GM23338 (cell line): ENCODE measurements at regions not wholly inside any gene's neighbourhood (a gene's known extent, or its start where the extent isn't known, plus 50 kb on each side); places are given as distances from the start of the nearest gene placed in this dataset.

Experiments used
- ATAC-seq: fragments of 200-7000 bp; cut with Tn5 transposase; 3 replicates; pipeline ENCODE4 v1.9.1; 2020
- DNase-seq: peaks from one replicate; pipeline ENCODE4 v3.0.0-alpha.2; 2015; ENCODE audit warnings: low spot score
- H2AFZ ChIP-seq: fragments of 200-600 bp; sonication (generic); 2 replicates; pipeline ENCODE4 v1.8.0; 2016; ENCODE audit warnings: antibody characterized with exemption, mild to moderate bottlenecking, moderate library complexity
- H3F3A ChIP-seq: fragments of 200-600 bp; sonication (generic); replicated peaks from 2 replicates; pipeline ENCODE4 v1.8.0; 2017; ENCODE audit warnings: antibody characterized with exemption, mixed run types, low read depth
- H3K27ac ChIP-seq: fragments of 200-600 bp; sonication (generic); 2 replicates; pipeline ENCODE4 v1.6.1; 2016; ENCODE audit warnings: low read depth
- H3K27me3 ChIP-seq: fragments of 200-600 bp; sonication (generic); 2 replicates; pipeline ENCODE4 v1.8.0; 2016; ENCODE audit warnings: mild to moderate bottlenecking, mixed run types, moderate library complexity; ENCODE audit not compliant: insufficient read depth
- H3K36me3 ChIP-seq: fragments of 200-600 bp; sonication (generic); 2 replicates; pipeline ENCODE4 v1.8.0; 2016; ENCODE audit warnings: mild to moderate bottlenecking; ENCODE audit not compliant: insufficient read depth
- H3K4me1 ChIP-seq: fragments of 200-600 bp; sonication (generic); 2 replicates; pipeline ENCODE4 v1.8.0; 2016; ENCODE audit warnings: mild to moderate bottlenecking, moderate library complexity; ENCODE audit not compliant: insufficient read depth
- H3K4me2 ChIP-seq: fragments of 200-600 bp; sonication (generic); 2 replicates; pipeline ENCODE4 v1.7.1; 2017; ENCODE audit warnings: mixed run types
- H3K4me3 ChIP-seq: fragments of 200-600 bp; sonication (generic); 2 replicates; pipeline ENCODE4 v1.6.1; 2016; ENCODE audit warnings: mixed run types
- H3K79me2 ChIP-seq: fragments of 200-600 bp; sonication (generic); replicated peaks from 2 replicates; pipeline ENCODE4 v1.8.0; 2017; ENCODE audit warnings: mild to moderate bottlenecking; ENCODE audit not compliant: insufficient read depth
- H3K9me2 ChIP-seq: fragments of 200-600 bp; sonication (generic); 2 replicates; pipeline ENCODE4 v1.8.0; 2017; ENCODE audit not compliant: insufficient read depth
- H4K20me1 ChIP-seq: fragments of 200-600 bp; sonication (generic); replicated peaks from 2 replicates; pipeline ENCODE4 v1.8.0; 2017; ENCODE audit warnings: mild to moderate bottlenecking; ENCODE audit not compliant: insufficient read depth
- H3K27ac Mint-ChIP-seq: 2 replicates; pipeline ENCODE4 v1.8.0; 2020; ENCODE audit warnings: inconsistent platforms, mild to moderate bottlenecking, moderate library complexity, mixed read lengths
- H3K27me3 Mint-ChIP-seq: 3 replicates; pipeline ENCODE4 v1.8.0; 2022; ENCODE audit warnings: low read depth, mild to moderate bottlenecking, moderate library complexity, mixed read lengths, inconsistent platforms; ENCODE audit not compliant: insufficient read depth, poor library complexity
- H3K36me3 Mint-ChIP-seq: 3 replicates; pipeline ENCODE4 v1.8.0; 2021; ENCODE audit warnings: low read depth, mild to moderate bottlenecking, inconsistent platforms, moderate library complexity, mixed read lengths
- H3K4me1 Mint-ChIP-seq: 3 replicates; pipeline ENCODE4 v1.8.0; 2020; ENCODE audit warnings: mild to moderate bottlenecking, inconsistent platforms, mixed read lengths
- H3K4me3 Mint-ChIP-seq: 3 replicates; pipeline ENCODE4 v1.8.0; 2021; ENCODE audit warnings: moderate library complexity, mild to moderate bottlenecking, inconsistent platforms, mixed read lengths
- H3K9me3 Mint-ChIP-seq: 3 replicates; pipeline ENCODE4 v1.8.0; 2020; ENCODE audit warnings: moderate library complexity, mild to moderate bottlenecking, inconsistent platforms, mixed read lengths
- CREB1 ChIP-seq: fragments of 250-450 bp; sonication (Bioruptor Pico); IDR thresholded peaks from 2 replicates; pipeline ENCODE4 v1.5.0; 2020; ENCODE audit warnings: low read depth, mild to moderate bottlenecking, moderate library complexity
- EZH2 ChIP-seq: fragments of 200-600 bp; sonication (generic); IDR thresholded peaks from one replicate; pipeline ENCODE4 v1.8.0; 2017; ENCODE audit warnings: antibody characterized with exemption, mild to moderate bottlenecking, low read depth; ENCODE audit not compliant: unreplicated experiment
- EZH2phosphoT487 ChIP-seq: fragments of 200-600 bp; sonication (generic); IDR thresholded peaks from one replicate; pipeline ENCODE4 v1.8.1; 2018; ENCODE audit warnings: antibody characterized with exemption; ENCODE audit not compliant: unreplicated experiment
- JUNB ChIP-seq: IDR thresholded peaks from one replicate; pipeline ENCODE4 v1.6.1; 2016; ENCODE audit warnings: antibody characterized with exemption; ENCODE audit not compliant: unreplicated experiment
- NANOG ChIP-seq: IDR thresholded peaks from 2 replicates; pipeline ENCODE4 v1.6.1; 2016; ENCODE audit warnings: antibody characterized with exemption, borderline replicate concordance
- POLR2AphosphoS5 ChIP-seq: IDR thresholded peaks from 2 replicates; pipeline ENCODE4 v1.6.1; 2016; ENCODE audit warnings: antibody characterized with exemption, low read depth
- REST ChIP-seq: IDR thresholded peaks from one replicate; pipeline ENCODE4 v1.6.1; 2018; ENCODE audit warnings: antibody characterized with exemption; ENCODE audit not compliant: unreplicated experiment
- STAT1 ChIP-seq: IDR thresholded peaks from one replicate; pipeline ENCODE4 v1.6.1; 2016; ENCODE audit warnings: antibody characterized with exemption; ENCODE audit not compliant: unreplicated experiment
- ZNF114 ChIP-seq: fragments of 250-450 bp; sonication (Bioruptor Pico); IDR thresholded peaks from 2 replicates; pipeline ENCODE4 v1.5.0; 2020; ENCODE audit warnings: mild to moderate bottlenecking, moderate library complexity
- ZNF331 ChIP-seq: fragments of 250-450 bp; sonication (Bioruptor Pico); IDR thresholded peaks from 2 replicates; pipeline ENCODE4 v1.5.0; 2020; ENCODE audit warnings: low read depth, mild to moderate bottlenecking, moderate library complexity
- ZNF462 ChIP-seq: fragments of 250-450 bp; sonication (Bioruptor Pico); IDR thresholded peaks from 2 replicates; pipeline ENCODE4 v1.5.0; 2020; ENCODE audit warnings: mild to moderate bottlenecking, moderate library complexity
- TF ChIP-seq, protein P1 (sequence below), 2 experiments: fragments of 200-600 bp in 1 of 2; sonication (generic) in 1 of 2; conservative IDR thresholded peaks; 2 replicates each; pipeline versions ENCODE4 v1.5.1 to v1.6.1; 2016 to 2017; ENCODE audit warnings: antibody characterized with exemption in 2 of 2, low read depth in 2 of 2, mild to moderate bottlenecking in 2 of 2, moderate library complexity in 1 of 2

- H3K27ac Mint-ChIP-seq: no peak overlapping the region
Measured at GRCh38 chr2:136221026-136221425, 103.1 kb upstream of the CXCR4 start.

More at GRCh38 chr2:136221026-136221425, 103.1 kb upstream of the CXCR4 start:
- no peak overlapping the region for H3K4me2 ChIP-seq
- H3F3A ChIP-seq: no peaks in the 10 kb centered on the region
- H2AFZ ChIP-seq: no peak overlapping the region
- no peaks in the 10 kb centered on the region for H3K79me2 ChIP-seq
- Mint-ChIP-seq H3K36me3 (no peaks in the 10 kb centered on the region), H3K9me3 (no peaks in the 10 kb centered on the region), H3K27me3 (peaks cover 2% of the 10 kb centered on the region), H3K4me1 (peaks cover 3% of the 10 kb centered on the region; the same call in 2 of the 3 replicates), H3K4me3 (no peak overlapping the region)
- TF ChIP-seq NANOG (no peak), EZH2phosphoT487 (no peak), ZNF462 (no peak), JUNB (no peak), ZNF114 (CRISPR knock-in tag) (no peak), POLR2AphosphoS5 (no peak), ZNF331 (CRISPR knock-in tag) (no peak), CREB1 (no peak), STAT1 (no peak), EZH2 (no peak), REST (no peak)
- TF ChIP-seq, protein P1, sequence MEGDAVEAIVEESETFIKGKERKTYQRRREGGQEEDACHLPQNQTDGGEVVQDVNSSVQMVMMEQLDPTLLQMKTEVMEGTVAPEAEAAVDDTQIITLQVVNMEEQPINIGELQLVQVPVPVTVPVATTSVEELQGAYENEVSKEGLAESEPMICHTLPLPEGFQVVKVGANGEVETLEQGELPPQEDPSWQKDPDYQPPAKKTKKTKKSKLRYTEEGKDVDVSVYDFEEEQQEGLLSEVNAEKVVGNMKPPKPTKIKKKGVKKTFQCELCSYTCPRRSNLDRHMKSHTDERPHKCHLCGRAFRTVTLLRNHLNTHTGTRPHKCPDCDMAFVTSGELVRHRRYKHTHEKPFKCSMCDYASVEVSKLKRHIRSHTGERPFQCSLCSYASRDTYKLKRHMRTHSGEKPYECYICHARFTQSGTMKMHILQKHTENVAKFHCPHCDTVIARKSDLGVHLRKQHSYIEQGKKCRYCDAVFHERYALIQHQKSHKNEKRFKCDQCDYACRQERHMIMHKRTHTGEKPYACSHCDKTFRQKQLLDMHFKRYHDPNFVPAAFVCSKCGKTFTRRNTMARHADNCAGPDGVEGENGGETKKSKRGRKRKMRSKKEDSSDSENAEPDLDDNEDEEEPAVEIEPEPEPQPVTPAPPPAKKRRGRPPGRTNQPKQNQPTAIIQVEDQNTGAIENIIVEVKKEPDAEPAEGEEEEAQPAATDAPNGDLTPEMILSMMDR (conservative IDR thresholded peaks at IDR 0.05; ENCODE audit: low read depth in 2 of 2): no peak
- H4K20me1 ChIP-seq: no peaks in the 10 kb centered on the region
- ATAC-seq (no peak), DNase-seq (no peak)
- H3K4me3 ChIP-seq: no peak overlapping the region
- H3K4me1 ChIP-seq: 0 out of 2 replicates have a peak, but pooled peaks cover under 1% of the 10 kb centered on the region
- H3K9me2 ChIP-seq: 0 out of 2 replicates have a peak, but pooled peaks cover 2% of the 10 kb centered on the region
- no peak overlapping the region for H3K27ac ChIP-seq
- no peaks in the 10 kb centered on the region for H3K27me3 ChIP-seq
- no peaks in the 10 kb centered on the region for H3K36me3 ChIP-seq
